GM21526 (cell line): ENCODE measurements at regions not wholly inside any gene's neighbourhood (a gene's known extent, or its start where the extent isn't known, plus 50 kb on each side); places are given as distances from the start of the nearest gene placed in this dataset.
"Not testable (repeated sequence)": the region's sequence is repeated elsewhere in the genome, so short reads cannot be mapped to it uniquely, and the experiment has no call there.

Experiments
- ATAC-seq: cut with Tn5 transposase; IDR thresholded peaks from one replicate; pipeline ENCODE4 v1.9.1; 2021; ENCODE audit warnings: moderate library complexity; ENCODE audit not compliant: unreplicated experiment, low FRiP score

GRCh38 chr1:199843096-199843495, 184.4 kb upstream of the NR5A2 start:
- ATAC-seq, result not testable (repeated sequence)

GRCh38 chr1:199843861-199844260, 183.6 kb upstream of the NR5A2 start:
- ATAC-seq, result no peak

- ATAC-seq, result no peak
Measured at GRCh38 chr1:199847021-199847420, 180.5 kb upstream of the NR5A2 start.

- no peak for ATAC-seq
Measured at GRCh38 chr1:199851439-199852140, 175.9 kb upstream of the NR5A2 start.

GRCh38 chr1:199854686-199855321, 172.7 kb upstream of the NR5A2 start:
- no peak for ATAC-seq

- ATAC-seq, result no peak
Measured at GRCh38 chr1:199855580-199855979, 171.9 kb upstream of the NR5A2 start.

GRCh38 chr1:199856216-199856780, 171.2 kb upstream of the NR5A2 start:
- no peak for ATAC-seq

- no peak for ATAC-seq
Measured at GRCh38 chr1:199857108-199857507, 170.4 kb upstream of the NR5A2 start.

GRCh38 chr1:199857516-199857915, 170.0 kb upstream of the NR5A2 start:
- no peak for ATAC-seq

GRCh38 chr1:199858171-199858570, 169.3 kb upstream of the NR5A2 start:
- ATAC-seq, result no peak

- ATAC-seq, result no peak
Measured at GRCh38 chr1:199858856-199859255, 168.7 kb upstream of the NR5A2 start.

GRCh38 chr1:199859491-199859933, 168.0 kb upstream of the NR5A2 start:
- ATAC-seq, result no peak

- no peak for ATAC-seq
Measured at GRCh38 chr1:199861020-199861795, 166.3 kb upstream of the NR5A2 start.

GRCh38 chr1:199862047-199862446, 165.5 kb upstream of the NR5A2 start:
- ATAC-seq, result no peak

GRCh38 chr1:199866210-199866617, 161.3 kb upstream of the NR5A2 start:
- ATAC-seq, result no peak

GRCh38 chr1:199867601-199868000, 159.9 kb upstream of the NR5A2 start:
- ATAC-seq, result no peak

GRCh38 chr1:199868777-199869176, 158.7 kb upstream of the NR5A2 start:
- no peak for ATAC-seq

- no peak for ATAC-seq
Measured at GRCh38 chr1:199875337-199875736, 152.2 kb upstream of the NR5A2 start.

- ATAC-seq, result no peak
Measured at GRCh38 chr1:199875856-199876255, 151.7 kb upstream of the NR5A2 start.

GRCh38 chr1:199877526-199878384, 149.8 kb upstream of the NR5A2 start:
- ATAC-seq, result no peak
